WI38 (cell line): ENCODE measurements at regions not wholly inside any gene's neighbourhood (a gene's known extent, or its start where the extent isn't known, plus 50 kb on each side); places are given as distances from the start of the nearest gene placed in this dataset.

ENCODE experiments used
- H3K4me3 ChIP-seq: 2 replicates; pipeline ENCODE4 v1.5.1; 2011; ENCODE audit warnings: low read depth, mild to moderate bottlenecking, control low read depth, low read length
- TF ChIP-seq, protein P1 (sequence below): IDR thresholded peaks from 2 replicates; pipeline ENCODE4 v1.5.1; 2012; ENCODE audit warnings: low read depth, mild to moderate bottlenecking, control low read depth, low read length

DNA sequence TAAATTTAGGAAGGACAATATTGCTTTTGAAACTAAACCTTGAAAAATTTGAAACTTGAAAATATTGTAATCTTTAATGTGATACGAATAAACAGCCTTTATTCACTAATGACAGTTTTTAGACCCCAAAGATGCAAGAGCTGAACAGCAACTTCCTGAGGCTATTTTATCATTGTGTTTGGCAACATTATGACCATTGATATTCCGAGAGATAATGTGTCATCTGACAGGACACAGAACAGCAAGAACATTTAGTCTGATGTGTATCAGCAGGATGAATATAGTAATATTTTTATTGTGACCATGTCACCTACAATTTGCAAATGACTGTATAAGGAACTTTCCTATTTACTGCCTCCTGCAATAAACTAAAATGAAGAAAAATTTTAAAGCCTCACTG, 316.0 kb downstream of the ADAM29 start:
- TF ChIP-seq, protein P1, sequence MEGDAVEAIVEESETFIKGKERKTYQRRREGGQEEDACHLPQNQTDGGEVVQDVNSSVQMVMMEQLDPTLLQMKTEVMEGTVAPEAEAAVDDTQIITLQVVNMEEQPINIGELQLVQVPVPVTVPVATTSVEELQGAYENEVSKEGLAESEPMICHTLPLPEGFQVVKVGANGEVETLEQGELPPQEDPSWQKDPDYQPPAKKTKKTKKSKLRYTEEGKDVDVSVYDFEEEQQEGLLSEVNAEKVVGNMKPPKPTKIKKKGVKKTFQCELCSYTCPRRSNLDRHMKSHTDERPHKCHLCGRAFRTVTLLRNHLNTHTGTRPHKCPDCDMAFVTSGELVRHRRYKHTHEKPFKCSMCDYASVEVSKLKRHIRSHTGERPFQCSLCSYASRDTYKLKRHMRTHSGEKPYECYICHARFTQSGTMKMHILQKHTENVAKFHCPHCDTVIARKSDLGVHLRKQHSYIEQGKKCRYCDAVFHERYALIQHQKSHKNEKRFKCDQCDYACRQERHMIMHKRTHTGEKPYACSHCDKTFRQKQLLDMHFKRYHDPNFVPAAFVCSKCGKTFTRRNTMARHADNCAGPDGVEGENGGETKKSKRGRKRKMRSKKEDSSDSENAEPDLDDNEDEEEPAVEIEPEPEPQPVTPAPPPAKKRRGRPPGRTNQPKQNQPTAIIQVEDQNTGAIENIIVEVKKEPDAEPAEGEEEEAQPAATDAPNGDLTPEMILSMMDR: no peak
- H3K4me3 ChIP-seq: no peak overlapping the region

DNA sequence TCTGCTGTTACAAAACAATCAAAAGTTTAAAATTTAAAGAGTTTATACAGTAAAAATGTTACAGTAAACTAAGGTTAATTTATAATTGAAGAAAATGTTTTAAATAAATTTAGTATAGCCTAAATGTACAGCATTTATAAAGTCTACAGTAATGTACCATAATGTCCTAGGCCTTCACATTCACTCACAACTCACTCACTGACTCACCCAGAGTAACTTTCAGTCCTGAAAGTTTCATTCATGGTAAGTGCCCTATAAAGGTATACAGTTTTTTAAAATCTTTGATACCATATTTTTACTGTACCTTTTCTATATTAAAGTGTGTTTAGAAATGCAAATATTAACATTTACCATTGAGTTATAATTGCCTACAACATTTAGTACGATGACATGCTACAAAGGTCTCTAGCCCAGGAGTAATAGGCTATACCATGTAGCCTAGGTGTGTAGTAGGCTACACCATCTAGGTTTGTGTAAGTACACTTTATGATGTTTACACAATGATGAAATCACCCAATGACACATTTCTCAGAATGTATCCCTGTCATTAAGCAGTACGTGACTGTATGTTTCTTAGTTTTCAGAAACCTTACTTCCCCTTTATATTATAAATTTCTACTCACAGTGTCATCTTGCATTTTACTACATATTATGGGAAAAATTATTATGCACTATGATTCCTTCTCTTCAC, 320.8 kb downstream of the ADAM29 start:
- H3K4me3 ChIP-seq: no peak overlapping the region
- TF ChIP-seq, protein P1: no peak

DNA sequence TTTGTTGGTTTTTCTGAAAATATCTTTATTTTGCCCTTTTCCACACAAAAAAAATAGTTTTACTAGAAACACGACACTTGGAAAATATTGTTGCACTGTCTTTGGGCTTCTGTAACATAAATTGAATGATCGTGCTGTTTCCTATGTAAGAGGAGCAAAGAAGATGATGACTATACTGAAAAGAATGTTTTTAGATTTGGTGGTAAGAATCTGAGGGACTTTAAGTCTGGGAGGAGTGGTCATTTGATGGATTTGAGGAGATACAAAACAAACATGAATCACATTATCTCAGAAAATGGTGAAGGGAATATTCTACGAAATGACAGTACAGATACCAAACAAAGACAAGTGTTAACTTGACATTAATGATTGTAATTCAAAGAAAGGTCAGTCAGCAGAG, 328.8 kb downstream of the ADAM29 start:
- TF ChIP-seq, protein P1: no peak
- no peak overlapping the region for H3K4me3 ChIP-seq

DNA sequence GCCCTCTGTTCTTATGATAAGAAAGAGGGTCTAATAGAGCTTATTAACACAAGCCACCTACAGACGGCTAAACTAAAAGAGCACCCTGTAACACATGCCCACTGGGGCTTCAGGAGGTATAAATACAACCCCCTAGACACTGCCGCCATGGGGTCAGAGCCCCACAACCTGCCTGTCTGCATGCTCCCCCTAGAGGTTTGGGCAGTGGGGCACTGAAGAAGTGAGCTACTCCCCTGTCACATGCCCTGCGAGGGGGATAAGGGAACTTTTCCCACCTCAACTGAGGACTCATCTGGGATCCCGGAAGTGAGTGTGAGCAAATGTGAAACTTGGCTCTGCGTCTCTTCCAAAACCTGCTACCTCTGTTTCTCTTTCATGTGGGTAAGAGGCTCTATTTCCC, 334.5 kb downstream of the ADAM29 start:
- TF ChIP-seq, protein P1: no peak
- no peak overlapping the region for H3K4me3 ChIP-seq

DNA sequence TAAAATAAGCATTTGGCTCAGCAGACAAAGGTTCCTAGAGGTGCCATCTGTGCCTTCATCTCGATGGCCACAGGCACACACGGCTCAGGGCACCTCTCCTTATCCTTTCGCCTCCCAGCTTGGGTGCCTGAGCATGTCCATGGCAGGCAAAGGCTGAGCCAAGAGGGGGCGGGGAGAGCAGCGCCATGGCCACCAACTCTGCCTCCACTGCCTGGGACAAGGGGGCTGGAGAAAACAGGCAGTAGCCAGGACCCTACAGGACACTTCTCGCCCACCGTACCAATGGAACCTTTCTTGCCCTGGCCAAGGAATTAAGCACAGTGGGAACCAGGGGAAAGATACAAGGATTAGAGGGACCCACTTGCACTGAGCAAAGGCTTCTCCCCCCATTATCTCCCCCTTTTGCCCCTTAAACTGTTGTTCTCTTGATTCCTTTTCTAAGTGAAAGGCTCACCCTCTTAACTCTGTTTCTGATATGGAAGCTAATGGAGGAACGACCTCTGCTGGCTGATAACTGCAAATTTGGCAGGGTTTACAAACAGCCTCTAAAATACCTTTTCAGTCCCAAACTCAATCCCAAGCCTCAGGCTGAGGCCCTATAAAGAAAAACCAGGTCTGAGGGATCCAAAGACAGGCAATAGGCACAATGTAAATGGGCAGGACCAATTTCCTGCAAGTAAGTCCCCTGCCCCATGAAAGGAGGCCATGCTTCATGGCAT, 335.2 kb downstream of the ADAM29 start:
- TF ChIP-seq, protein P1: peak; percentile 30
- no peak overlapping the region for H3K4me3 ChIP-seq

DNA sequence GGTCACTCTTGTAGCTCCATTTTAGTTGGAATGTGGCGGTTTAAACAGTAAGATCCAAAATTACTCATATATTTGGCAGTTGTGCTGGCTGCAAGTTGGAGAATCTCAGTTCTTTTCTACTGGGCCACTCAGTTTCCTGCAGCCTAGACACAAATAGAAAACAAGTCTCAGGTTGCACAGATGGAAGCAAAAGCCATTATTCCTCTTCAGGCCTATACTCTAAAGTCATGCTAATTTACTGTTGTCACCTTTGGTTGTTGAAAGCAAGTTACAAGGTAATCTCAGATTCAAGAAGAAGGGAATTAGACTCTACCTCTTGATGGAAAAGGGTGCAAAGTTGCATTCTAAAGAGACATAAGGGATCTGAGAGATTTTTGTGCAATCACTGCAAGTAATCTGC, 345.4 kb downstream of the ADAM29 start:
- no peak overlapping the region for H3K4me3 ChIP-seq
- TF ChIP-seq, protein P1: no peak

DNA sequence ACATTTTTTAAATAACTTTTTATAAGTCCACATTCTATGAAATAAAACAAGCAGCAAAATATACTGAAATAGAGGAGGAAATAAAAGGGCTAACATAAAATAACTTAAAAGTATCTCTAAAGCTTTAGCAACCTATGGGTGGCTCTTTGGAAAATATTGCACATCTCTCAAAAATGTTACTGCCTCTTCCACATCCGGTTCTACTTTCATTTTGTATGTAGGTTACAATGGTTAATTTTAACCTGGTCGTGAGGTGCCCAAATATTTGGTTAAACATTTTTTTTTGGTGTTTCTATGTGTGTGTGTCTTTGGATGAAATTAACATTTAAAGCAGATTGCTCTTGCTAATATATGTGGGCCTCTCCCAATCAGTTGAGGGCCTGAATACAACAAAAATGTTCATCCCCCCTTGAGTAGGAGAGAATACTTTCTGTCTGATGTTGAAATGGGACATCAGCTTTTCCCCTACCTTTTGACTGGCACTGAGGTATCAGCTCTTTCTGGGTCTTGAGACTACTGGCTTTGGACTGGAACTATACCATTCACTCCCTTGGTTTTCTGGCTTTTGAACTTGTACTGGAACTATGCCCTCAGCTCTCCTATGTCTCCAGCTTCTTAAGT, 353.0 kb downstream of the ADAM29 start:
- TF ChIP-seq, protein P1: no peak
- H3K4me3 ChIP-seq: no peak overlapping the region
